Body of pancreas (tissue), 4 donors: ENCODE measurements at regions not wholly inside any gene's neighbourhood (a gene's known extent, or its start where the extent isn't known, plus 50 kb on each side); places are given as distances from the start of the nearest gene placed in this dataset.

Source experiments
- ATAC-seq: fragments of 150-250 bp; one replicate; pipeline ENCODE4 v1.9.1; 2016
- DNase-seq, 4 donors: peaks; one replicate each; pipeline ENCODE4 v3.0.0-alpha.2; 2019
- H3K27ac ChIP-seq, 4 donors: fragments of 200-600 bp; sonication (generic); 1 replicate in 3 of 4; 2 replicates in 1 of 4; pipeline versions ENCODE4 v1.5.1 to v1.6.1; 2016 to 2019; ENCODE audit warnings: mild to moderate bottlenecking in 1 of 4, mixed read lengths in 1 of 4, moderate library complexity in 1 of 4
- H3K27me3 ChIP-seq, 2 donors: fragments of 200-600 bp; sonication (generic); one replicate each; pipeline ENCODE4 v1.6.0; 2016; ENCODE audit warnings: mild to moderate bottlenecking in 1 of 2
- H3K36me3 ChIP-seq, 2 donors: fragments of 200-600 bp; sonication (generic); replicated peaks in 1 of 2; 2 replicates each; pipeline ENCODE4 v1.5.1; 2016; ENCODE audit warnings: low read depth in 2 of 2; ENCODE audit not compliant: insufficient read depth in 1 of 2
- H3K4me1 ChIP-seq: fragments of 200-600 bp; sonication (generic); one replicate; pipeline ENCODE4 v1.6.0; 2016
- H3K4me3 ChIP-seq, 2 donors: fragments of 200-600 bp; sonication (generic); 1 replicate in 1 of 2; 2 replicates in 1 of 2; pipeline ENCODE4 v1.5.1; 2016 to 2019
- H3K9me3 ChIP-seq, 3 donors: fragments of 200-600 bp; sonication (generic); 1 replicate in 2 of 3; 2 replicates in 1 of 3; pipeline ENCODE4 v1.5.1; 2016
- CTCF ChIP-seq, 7 experiments: fragments of 450-650 bp in 4 of 7; fragments of 200-600 bp in 3 of 7; sonication (generic) in 3 of 7; IDR thresholded peaks; one replicate each; pipeline ENCODE4 v1.5.1; 2016 to 2019; ENCODE audit warnings: antibody characterized with exemption in 7 of 7
- POLR2A ChIP-seq, 3 donors: fragments of 450-650 bp; IDR thresholded peaks; one replicate each; pipeline ENCODE4 v1.6.1; 2016; ENCODE audit warnings: antibody characterized with exemption in 3 of 3, mild to moderate bottlenecking in 2 of 3
- WGBS, 2 donors: methylation state at CpG; one replicate each; pipeline ENCODE4 v1.1.5; 2017; 5-methylcytosine and 5-hydroxymethylcytosine counted together
- intact Hi-C: fragments of 100-400 bp; cut with DNase I; formaldehyde crosslinking; loops from one replicate; pipeline ENCODE4 v1.15.1; 2023

- no peak for DNase-seq
- no peaks in the 10 kb centered on the region for H3K9me3 ChIP-seq
- no peak overlapping the region for H3K27ac ChIP-seq
- no peaks in the 10 kb centered on the region for H3K36me3 ChIP-seq
- no peak for TF ChIP-seq CTCF (IDR thresholded peaks at IDR 0.05)
- no peak for TF ChIP-seq POLR2A (IDR thresholded peaks at IDR 0.05)
- H3K4me3 ChIP-seq: no peak overlapping the region
- peaks cover 8% of the 10 kb centered on the region for H3K4me1 ChIP-seq
- intact Hi-C loops: no loop called here
- ATAC-seq: no peak
- 93 to 100% methylated on average over 1 of the region's 1 CpG for WGBS, 2 donors
- H3K27me3 ChIP-seq: no peaks in the 10 kb centered on the region
These were observed 63.0 kb upstream of the TRPM1 start for GRCh38 chr15:31164573-31164912.

- no peak for ATAC-seq
- Histone ChIP-seq H3K4me3 (no peak overlapping the region), H3K36me3 (no peaks in the 10 kb centered on the region), H3K27ac (no peak overlapping the region), H3K4me1 (no peaks in the 10 kb centered on the region), H3K27me3 (no peaks in the 10 kb centered on the region), H3K9me3 (no peaks in the 10 kb centered on the region)
- 40 to 86% methylated on average over 1 to 5 of the region's 7 CpGs for WGBS, 2 donors
- intact Hi-C loops: no loop called here
- DNase-seq: no peak
- TF ChIP-seq CTCF (IDR thresholded peaks at IDR 0.05) (no peak), POLR2A (IDR thresholded peaks at IDR 0.05) (no peak)
These were observed 68.0 kb upstream of the TRPM1 start for GRCh38 chr15:31169558-31169957.

GRCh38 chr15:31171731-31172130 lies 70.2 kb upstream of the TRPM1 start:
- Histone ChIP-seq H3K36me3 (no peaks in the 10 kb centered on the region), H3K4me3 (no peak overlapping the region), H3K9me3 (no peaks in the 10 kb centered on the region), H3K27me3 (no peaks in the 10 kb centered on the region), H3K27ac (no peak overlapping the region), H3K4me1 (no peaks in the 10 kb centered on the region)
- 86 to 95% methylated on average over 7 to 8 of the region's 8 CpGs for WGBS, 2 donors
- ATAC-seq: no peak
- intact Hi-C loops: no loop called here
- TF ChIP-seq POLR2A (IDR thresholded peaks at IDR 0.05) (no peak), CTCF (IDR thresholded peaks at IDR 0.05) (no peak)
- DNase-seq: no peak

- no peak for ATAC-seq
- Histone ChIP-seq H3K27ac (no peak overlapping the region), H3K27me3 (no peaks in the 10 kb centered on the region), H3K4me3 (no peak overlapping the region), H3K4me1 (no peaks in the 10 kb centered on the region), H3K9me3 (no peaks in the 10 kb centered on the region), H3K36me3 (no peaks in the 10 kb centered on the region)
- WGBS, 2 donors: 90 to 93% methylated on average over 5 to 6 of the region's 6 CpGs
- TF ChIP-seq CTCF (IDR thresholded peaks at IDR 0.05) (no peak), POLR2A (IDR thresholded peaks at IDR 0.05) (no peak)
- intact Hi-C loops: no loop called here
- DNase-seq: no peak
These were observed 71.1 kb upstream of the TRPM1 start for GRCh38 chr15:31172606-31173005.

- no peak for TF ChIP-seq POLR2A (IDR thresholded peaks at IDR 0.05)
- ATAC-seq: no peak
- 55 to 68% methylated on average over 2 of the region's 2 CpGs for WGBS, 2 donors
These were observed 72.4 kb upstream of the TRPM1 start for GRCh38 chr15:31173790-31174450.

More at GRCh38 chr15:31173790-31174450, 72.4 kb upstream of the TRPM1 start:
- H3K4me3 ChIP-seq: no peak overlapping the region
- H3K27ac ChIP-seq: no peak overlapping the region
- H3K9me3 ChIP-seq: no peaks in the 10 kb centered on the region
- no peaks in the 10 kb centered on the region for H3K27me3 ChIP-seq
- intact Hi-C loops: no loop called here
- no peak for DNase-seq
- H3K4me1 ChIP-seq: no peaks in the 10 kb centered on the region
- H3K36me3 ChIP-seq: no peaks in the 10 kb centered on the region
